ENCODE measurements at regions not wholly inside any gene's neighbourhood (a gene's known extent, or its start where the extent isn't known, plus 50 kb on each side); places are given as distances from the start of the nearest gene placed in this dataset.
"Not testable (repeated sequence)": the region's sequence is repeated elsewhere in the genome, so short reads cannot be mapped to it uniquely, and the experiment has no call there.

DNA sequence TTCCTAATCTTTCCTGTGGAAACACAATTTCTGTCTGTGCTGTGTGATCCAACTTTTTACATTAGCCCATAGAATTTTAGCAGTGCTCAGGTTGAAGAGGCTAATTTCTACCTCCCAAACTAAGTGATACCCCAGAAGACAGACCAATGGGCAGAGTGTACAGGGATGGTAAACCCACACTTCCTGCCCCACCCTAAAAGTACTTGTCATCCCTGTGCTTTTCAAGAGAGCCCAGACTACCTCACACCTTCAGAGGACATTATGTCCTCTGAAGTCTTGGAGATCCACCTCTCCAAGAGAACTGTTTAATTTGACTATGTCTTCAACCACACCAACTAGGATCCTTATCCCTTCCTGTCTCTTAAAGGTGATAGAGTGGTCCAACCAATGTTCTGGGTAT lies 82.0 kb upstream of the ACSL1 start:
- DNase-seq: no peak

GRCh38 chr4:184911310-184911709 lies 85.5 kb upstream of the ACSL1 start:
- DNase-seq: no peak

- DNase-seq: no peak
Measured at GRCh38 chr4:184913356-184914143, 87.8 kb upstream of the ACSL1 start.

GRCh38 chr4:184918799-184919198 lies 93.0 kb upstream of the ACSL1 start:
- DNase-seq: not testable (repeated sequence)

DNA sequence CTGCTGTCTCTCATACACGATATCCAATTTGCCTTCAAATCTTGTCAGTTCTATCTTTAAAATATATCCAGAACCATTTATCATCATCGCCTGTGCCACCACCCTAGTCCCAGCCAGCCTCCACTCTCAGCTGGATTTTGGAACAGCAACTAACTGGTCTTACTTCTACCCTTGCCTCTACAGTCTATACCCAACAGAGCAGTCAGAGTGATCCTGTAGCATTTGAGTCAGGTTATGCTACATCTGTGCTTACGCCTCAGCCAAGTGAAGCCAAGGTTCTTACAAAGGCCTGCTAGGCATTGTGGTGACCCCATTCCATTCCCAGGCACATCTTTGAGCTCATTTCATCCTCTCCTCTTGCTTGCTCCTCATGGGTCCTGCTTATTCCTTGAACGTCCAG lies 95.7 kb upstream of the ACSL1 start:
- no peak for DNase-seq

DNA sequence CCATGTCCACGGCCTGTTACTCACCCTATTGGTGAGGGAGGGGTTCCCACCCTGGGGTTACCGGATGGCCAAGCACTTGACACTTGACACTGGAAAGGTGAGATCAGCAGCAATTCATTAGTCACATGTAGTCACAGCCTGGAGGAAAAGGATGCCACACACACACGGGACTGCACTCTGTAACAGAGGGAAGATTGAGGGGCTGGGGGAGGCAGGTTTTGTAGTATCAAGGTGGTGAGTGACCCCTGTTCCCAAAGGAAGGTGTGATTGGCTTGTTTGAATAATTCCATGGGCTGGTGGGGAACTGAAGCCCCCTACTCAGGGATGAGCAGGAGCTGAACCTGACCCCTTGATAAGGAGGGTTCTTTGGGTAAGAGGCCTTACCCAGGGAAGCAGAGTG lies 96.0 kb upstream of the HELT start:
- DNase-seq: no peak

GRCh38 chr4:184924516-184924915 lies 93.8 kb upstream of the HELT start:
- DNase-seq: no peak

- no peak for DNase-seq
Measured at GRCh38 chr4:184929476-184929875, 88.8 kb upstream of the HELT start.

DNA sequence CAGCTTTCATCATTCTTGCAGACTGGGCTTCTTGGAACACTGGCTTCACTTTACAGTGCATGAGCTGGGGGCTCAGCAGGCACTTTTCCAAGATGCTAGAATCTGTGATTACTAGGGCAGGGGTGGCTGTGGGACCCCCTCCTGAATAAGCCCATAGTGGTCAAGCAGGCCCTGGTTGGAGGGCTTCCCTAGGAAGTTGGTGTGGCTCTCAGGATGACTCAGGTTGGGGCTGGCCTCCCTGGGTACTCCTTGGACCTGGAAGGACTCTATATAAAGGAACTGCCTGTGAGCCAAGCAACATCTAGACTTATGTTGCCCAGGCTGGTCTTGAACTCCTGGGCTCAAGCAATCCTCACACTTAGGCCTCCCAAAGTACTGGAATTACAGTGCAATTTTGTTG lies 88.3 kb upstream of the HELT start:
- no peak for DNase-seq

DNA sequence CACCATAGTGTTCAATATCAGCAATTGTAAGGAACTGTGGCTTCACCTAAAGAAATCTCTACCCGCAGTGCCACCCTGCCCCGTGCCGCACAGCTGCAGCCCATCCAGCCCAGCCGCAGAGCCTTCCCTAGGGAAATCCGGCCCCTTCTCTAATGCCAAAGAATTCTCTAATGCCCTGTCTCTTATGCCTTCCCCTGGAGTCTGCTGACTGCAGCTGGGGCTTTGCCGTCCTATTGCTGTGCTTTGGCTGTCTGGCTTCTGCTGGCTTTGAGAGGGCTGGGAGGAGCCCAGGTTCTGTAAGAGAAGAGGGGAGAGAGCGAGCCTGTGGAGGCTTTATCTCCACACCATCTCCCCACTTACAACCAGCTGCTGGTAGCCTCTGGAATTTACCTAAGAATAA lies 85.9 kb upstream of the HELT start:
- no peak for DNase-seq

- DNase-seq: no peak
Measured at GRCh38 chr4:184933311-184933710, 85.0 kb upstream of the HELT start.

DNA sequence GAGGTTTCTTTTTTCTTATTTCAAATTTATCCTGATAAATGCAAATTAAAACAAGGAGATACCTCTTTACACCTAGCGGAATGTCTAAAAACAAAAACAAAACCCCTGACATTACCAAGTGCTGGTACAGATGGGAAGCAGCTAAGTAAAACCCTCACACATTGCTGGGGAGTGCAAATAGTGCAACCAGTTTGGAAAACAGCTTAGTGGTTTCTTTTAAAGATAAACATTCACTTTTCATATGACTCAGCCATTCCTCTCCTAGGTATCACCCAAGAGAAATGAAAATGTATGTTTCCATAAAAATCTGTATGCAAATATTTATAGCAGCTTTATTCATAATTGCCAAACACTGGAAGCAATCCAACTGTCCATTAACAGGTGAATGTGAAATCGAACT lies 84.1 kb upstream of the HELT start:
- no peak for DNase-seq

DNA sequence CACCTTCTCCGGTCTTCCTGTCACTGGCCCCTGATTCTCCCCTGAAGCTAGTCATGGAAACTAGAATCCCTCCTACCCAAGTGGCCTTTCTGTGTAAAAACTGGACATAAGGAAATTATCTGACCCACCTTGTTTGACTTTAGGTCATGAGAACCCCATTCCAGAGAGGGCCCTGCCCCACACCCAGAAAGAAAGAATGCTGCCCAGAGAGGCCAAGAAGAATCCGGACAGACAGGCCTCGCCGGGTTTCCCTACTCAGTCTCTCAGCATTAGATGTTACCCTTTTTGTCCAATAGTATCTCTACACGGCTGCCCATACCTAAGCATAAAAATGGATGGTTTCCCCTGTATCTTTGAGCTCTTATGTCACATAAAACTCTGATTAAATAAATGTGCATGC lies 83.3 kb upstream of the HELT start:
- DNase-seq: no peak

- DNase-seq: no peak
Measured at GRCh38 chr4:184936071-184936470, 82.2 kb upstream of the HELT start.

GRCh38 chr4:184937030-184937710 lies 81.1 kb upstream of the HELT start:
- no peak for DNase-seq

- DNase-seq: peak; percentile 2
Measured at GRCh38 chr4:184937745-184938144, 80.5 kb upstream of the HELT start.

DNA sequence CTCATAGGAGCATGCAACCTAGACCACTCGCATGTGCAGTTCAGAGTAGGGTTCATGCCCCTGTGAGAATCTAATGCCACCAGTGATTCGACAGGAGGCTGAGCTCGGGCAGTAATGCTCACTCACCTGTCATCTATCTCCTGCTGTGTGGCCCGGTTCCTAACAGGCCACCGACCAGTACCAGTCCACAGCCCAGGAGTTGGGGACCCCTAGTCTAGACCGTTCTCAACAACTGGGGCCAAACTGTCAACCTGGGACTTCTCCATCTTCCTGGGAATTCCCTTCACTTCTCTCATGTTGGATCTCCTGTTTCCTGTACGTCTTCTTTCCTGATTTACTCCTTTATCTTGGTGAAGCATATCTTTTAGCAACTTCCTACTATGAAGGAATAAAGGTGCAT lies 79.4 kb upstream of the HELT start:
- DNase-seq: no peak

DNA sequence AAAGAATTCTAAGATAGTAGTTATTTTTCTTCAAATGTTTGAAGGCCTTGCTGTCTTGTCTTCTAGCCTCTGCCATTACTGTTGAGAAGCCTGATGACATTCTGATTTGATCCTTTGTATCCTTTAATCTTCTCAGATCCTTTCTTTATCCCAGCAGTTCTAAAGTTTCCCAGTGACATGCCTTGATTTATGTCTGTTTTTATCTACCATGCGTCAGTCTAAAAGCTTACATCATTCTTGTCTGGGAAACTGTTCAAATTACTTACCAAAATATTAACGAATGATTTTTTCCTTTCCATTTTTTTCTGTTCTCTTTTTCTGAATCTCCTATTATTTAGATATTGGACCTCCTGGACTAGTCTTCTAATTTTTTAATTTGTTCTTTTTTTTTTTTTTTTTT lies 78.3 kb upstream of the HELT start:
- DNase-seq: no peak

GRCh38 chr4:184940500-184940899 lies 77.8 kb upstream of the HELT start:
- no peak for DNase-seq

- no peak for DNase-seq
Measured at GRCh38 chr4:184941671-184942418, 76.4 kb upstream of the HELT start.

- no peak for DNase-seq
Measured at GRCh38 chr4:184942444-184943425, 75.6 kb upstream of the HELT start.

GRCh38 chr4:184949020-184949419 lies 69.3 kb upstream of the HELT start:
- DNase-seq: no peak

All from NCI-H510A (cell line).